Type B pancreatic cell (in vitro differentiated cells): ENCODE measurements at regions not wholly inside any gene's neighbourhood (a gene's known extent, or its start where the extent isn't known, plus 50 kb on each side); places are given as distances from the start of the nearest gene placed in this dataset.

Experiments
- DNase-seq: peaks from one replicate; pipeline ENCODE4 v3.0.0; 2021; ENCODE audit warnings: mixed read lengths; ENCODE audit not compliant: unreplicated experiment; ENCODE audit errors: extremely low spot score
- H3K27ac Mint-ChIP-seq: 2 replicates; pipeline ENCODE4 v1.8.0; 2021; ENCODE audit warnings: mild to moderate bottlenecking, mixed read lengths
- H3K27me3 Mint-ChIP-seq: 2 replicates; pipeline ENCODE4 v1.8.0; 2021; ENCODE audit warnings: mixed read lengths
- H3K36me3 Mint-ChIP-seq: 2 replicates; pipeline ENCODE4 v1.8.0; 2021; ENCODE audit warnings: mixed read lengths
- H3K4me1 Mint-ChIP-seq: one replicate; pipeline ENCODE4 v1.8.0; 2021; ENCODE audit warnings: mixed read lengths; ENCODE audit not compliant: unreplicated experiment
- H3K4me3 Mint-ChIP-seq: 2 replicates; pipeline ENCODE4 v1.8.0; 2021; ENCODE audit warnings: mild to moderate bottlenecking, mixed read lengths
- H3K9me3 Mint-ChIP-seq: 2 replicates; pipeline ENCODE4 v1.8.0; 2021; ENCODE audit warnings: mixed read lengths
- TF ChIP-seq, protein P1 (sequence below): fragments of 200-600 bp; sonication (generic); conservative IDR thresholded peaks from 2 replicates; pipeline ENCODE4 v1.5.0; 2021; ENCODE audit warnings: antibody characterized with exemption, mild to moderate bottlenecking

GRCh38 chr2:133986081-133986837, 267.6 kb upstream of the MGAT5 start:
- H3K27me3 Mint-ChIP-seq: peaks cover 3% of the 10 kb centered on the region
- no peaks in the 10 kb centered on the region for H3K4me1 Mint-ChIP-seq
- no peak for DNase-seq
- H3K9me3 Mint-ChIP-seq: peaks cover 4% of the 10 kb centered on the region
- no peak overlapping the region for H3K27ac Mint-ChIP-seq
- H3K4me3 Mint-ChIP-seq: no peak overlapping the region
- TF ChIP-seq, protein P1, sequence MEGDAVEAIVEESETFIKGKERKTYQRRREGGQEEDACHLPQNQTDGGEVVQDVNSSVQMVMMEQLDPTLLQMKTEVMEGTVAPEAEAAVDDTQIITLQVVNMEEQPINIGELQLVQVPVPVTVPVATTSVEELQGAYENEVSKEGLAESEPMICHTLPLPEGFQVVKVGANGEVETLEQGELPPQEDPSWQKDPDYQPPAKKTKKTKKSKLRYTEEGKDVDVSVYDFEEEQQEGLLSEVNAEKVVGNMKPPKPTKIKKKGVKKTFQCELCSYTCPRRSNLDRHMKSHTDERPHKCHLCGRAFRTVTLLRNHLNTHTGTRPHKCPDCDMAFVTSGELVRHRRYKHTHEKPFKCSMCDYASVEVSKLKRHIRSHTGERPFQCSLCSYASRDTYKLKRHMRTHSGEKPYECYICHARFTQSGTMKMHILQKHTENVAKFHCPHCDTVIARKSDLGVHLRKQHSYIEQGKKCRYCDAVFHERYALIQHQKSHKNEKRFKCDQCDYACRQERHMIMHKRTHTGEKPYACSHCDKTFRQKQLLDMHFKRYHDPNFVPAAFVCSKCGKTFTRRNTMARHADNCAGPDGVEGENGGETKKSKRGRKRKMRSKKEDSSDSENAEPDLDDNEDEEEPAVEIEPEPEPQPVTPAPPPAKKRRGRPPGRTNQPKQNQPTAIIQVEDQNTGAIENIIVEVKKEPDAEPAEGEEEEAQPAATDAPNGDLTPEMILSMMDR: no peak
- H3K36me3 Mint-ChIP-seq: no peaks in the 10 kb centered on the region

- Mint-ChIP-seq H3K4me1 (no peaks in the 10 kb centered on the region), H3K27ac (no peak overlapping the region), H3K27me3 (peaks cover 3% of the 10 kb centered on the region), H3K9me3 (peaks cover 4% of the 10 kb centered on the region), H3K4me3 (no peak overlapping the region), H3K36me3 (no peaks in the 10 kb centered on the region)
- no peak for DNase-seq
- TF ChIP-seq, protein P1: no peak
These were observed 266.7 kb upstream of the MGAT5 start for GRCh38 chr2:133986881-133987795.

DNA sequence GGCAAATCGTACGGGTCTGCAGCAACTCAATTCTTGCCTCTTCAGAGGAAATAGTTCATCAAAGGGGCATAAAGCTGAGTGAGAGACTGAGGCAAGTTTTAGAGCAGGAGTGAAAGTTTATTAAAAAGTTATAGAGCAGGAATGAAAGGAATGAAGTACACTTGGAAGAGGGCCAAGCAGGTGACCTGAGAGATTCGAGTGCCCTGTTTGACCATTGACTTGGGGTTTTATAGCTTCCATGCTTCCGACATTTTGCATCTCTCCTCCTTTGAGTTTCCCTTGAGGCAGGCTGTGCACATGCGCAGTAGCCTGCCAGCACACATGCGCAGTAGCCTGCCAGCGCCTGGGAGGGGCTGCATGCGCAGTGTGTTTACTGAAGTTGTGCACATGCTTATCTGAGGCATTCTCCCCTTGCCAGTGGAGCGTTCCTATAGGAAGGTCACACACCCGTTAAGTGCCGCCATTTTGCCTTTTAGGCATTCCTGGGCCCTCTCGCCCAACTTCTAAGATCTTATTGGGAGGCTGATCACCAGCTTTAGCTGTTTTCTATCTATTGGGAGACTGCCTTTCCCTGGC, 265.5 kb upstream of the MGAT5 start:
- DNase-seq: no peak

GRCh38 chr2:133991606-133992168, 262.2 kb upstream of the MGAT5 start:
- DNase-seq: no peak
- Mint-ChIP-seq H3K27me3 (peaks cover 3% of the 10 kb centered on the region), H3K9me3 (no peaks in the 10 kb centered on the region), H3K36me3 (no peaks in the 10 kb centered on the region), H3K4me1 (no peaks in the 10 kb centered on the region), H3K4me3 (no peak overlapping the region), H3K27ac (no peak overlapping the region)
- TF ChIP-seq, protein P1: no peak

More for the DNA sequence above, 265.5 kb upstream of the MGAT5 start:
- no peak overlapping the region for H3K4me3 Mint-ChIP-seq
- no peaks in the 10 kb centered on the region for H3K36me3 Mint-ChIP-seq
- TF ChIP-seq, protein P1: no peak
- H3K9me3 Mint-ChIP-seq: peaks cover 4% of the 10 kb centered on the region
- H3K4me1 Mint-ChIP-seq: no peaks in the 10 kb centered on the region
- no peak overlapping the region for H3K27ac Mint-ChIP-seq
- peaks cover 3% of the 10 kb centered on the region for H3K27me3 Mint-ChIP-seq

GRCh38 chr2:133992454-133992853, 261.4 kb upstream of the MGAT5 start:
- H3K4me1 Mint-ChIP-seq: no peaks in the 10 kb centered on the region
- DNase-seq: no peak
- H3K9me3 Mint-ChIP-seq: no peaks in the 10 kb centered on the region
- TF ChIP-seq, protein P1: no peak
- H3K27me3 Mint-ChIP-seq: peaks cover 3% of the 10 kb centered on the region
- H3K27ac Mint-ChIP-seq: no peak overlapping the region
- no peak overlapping the region for H3K4me3 Mint-ChIP-seq
- no peaks in the 10 kb centered on the region for H3K36me3 Mint-ChIP-seq
